Fibroblast of upper back skin (primary cell): ENCODE measurements at regions not wholly inside any gene's neighbourhood (a gene's known extent, or its start where the extent isn't known, plus 50 kb on each side); places are given as distances from the start of the nearest gene placed in this dataset.
A peak's percentile ranks its signal among the peaks of the same experiment; 100 is the strongest.
"Not testable (repeated sequence)": the region's sequence is repeated elsewhere in the genome, so short reads cannot be mapped to it uniquely, and the experiment has no call there.

ENCODE experiments used
- DNase-seq: peaks from one replicate; pipeline ENCODE4 v3.0.0-alpha.2; 2013

GRCh38 chr13:30520571-30520970 lies 54.8 kb upstream of the HMGB1 start:
- DNase-seq, result peak; percentile 33

GRCh38 chr13:30523211-30523610 lies 57.5 kb upstream of the HMGB1 start:
- no peak for DNase-seq

- DNase-seq, result not testable (repeated sequence)
Measured at GRCh38 chr13:30523817-30524216, 58.1 kb upstream of the HMGB1 start.

GRCh38 chr13:30525212-30525611 lies 59.5 kb upstream of the HMGB1 start:
- DNase-seq, result not testable (repeated sequence)

- peak; percentile 10 for DNase-seq
Measured at GRCh38 chr13:30526612-30527495, 61.1 kb upstream of the HMGB1 start.

GRCh38 chr13:30529085-30529834 lies 63.5 kb upstream of the HMGB1 start:
- DNase-seq, result no peak

GRCh38 chr13:30535046-30535445 lies 69.3 kb upstream of the HMGB1 start:
- no peak for DNase-seq

GRCh38 chr13:30545320-30545719 lies 72.4 kb upstream of the USPL1 start:
- DNase-seq, result no peak

GRCh38 chr13:30548046-30548445 lies 69.7 kb upstream of the USPL1 start:
- not testable (repeated sequence) for DNase-seq

- DNase-seq, result peak; percentile 46
Measured at GRCh38 chr13:30551189-30551588, 66.5 kb upstream of the USPL1 start.

- DNase-seq, result no peak
Measured at GRCh38 chr13:30552567-30552966, 65.2 kb upstream of the USPL1 start.

GRCh38 chr13:30559274-30559673 lies 58.4 kb upstream of the USPL1 start:
- no peak for DNase-seq

- no peak for DNase-seq
Measured at GRCh38 chr13:30560212-30560611, 57.5 kb upstream of the USPL1 start.

- peak; percentile 71 for DNase-seq
Measured at GRCh38 chr13:30561511-30561910, 56.2 kb upstream of the USPL1 start.

GRCh38 chr13:30564489-30564888 lies 53.2 kb upstream of the USPL1 start:
- DNase-seq, result no peak

- DNase-seq, result no peak
Measured at GRCh38 chr13:30565658-30566057, 52.1 kb upstream of the USPL1 start.

GRCh38 chr13:30567072-30567471 lies 50.6 kb upstream of the USPL1 start:
- DNase-seq, result no peak
